ENCODE measurements at regions not wholly inside any gene's neighbourhood (a gene's known extent, or its start where the extent isn't known, plus 50 kb on each side); places are given as distances from the start of the nearest gene placed in this dataset.

- TF ChIP-seq CTCF (IDR thresholded peaks at IDR 0.05; ENCODE audit: insufficient read depth, low read depth, low read length) (no peak), EZH2 (IDR thresholded peaks at IDR 0.05; ENCODE audit: insufficient read depth, low read length) (no peak)
Observed at GRCh38 chr6:138716013-138716412, 57.6 kb upstream of the CCDC28A start.
